Osteocyte (in vitro differentiated cells): ENCODE measurements at regions not wholly inside any gene's neighbourhood (a gene's known extent, or its start where the extent isn't known, plus 50 kb on each side); places are given as distances from the start of the nearest gene placed in this dataset.

Experiments
- DNase-seq: peaks from one replicate; pipeline ENCODE4 v3.0.0; 2021; ENCODE audit warnings: mixed read lengths; ENCODE audit not compliant: unreplicated experiment; ENCODE audit errors: extremely low spot score
- H3K27ac Mint-ChIP-seq: one replicate; pipeline ENCODE4 v1.8.0; 2021; ENCODE audit warnings: mild to moderate bottlenecking, mixed read lengths; ENCODE audit not compliant: unreplicated experiment
- H3K27me3 Mint-ChIP-seq: one replicate; pipeline ENCODE4 v1.8.0; 2021; ENCODE audit warnings: mixed read lengths; ENCODE audit not compliant: unreplicated experiment
- H3K36me3 Mint-ChIP-seq: one replicate; pipeline ENCODE4 v1.8.0; 2021; ENCODE audit warnings: mixed read lengths; ENCODE audit not compliant: unreplicated experiment
- H3K4me1 Mint-ChIP-seq: one replicate; pipeline ENCODE4 v1.8.0; 2021; ENCODE audit warnings: mixed read lengths; ENCODE audit not compliant: unreplicated experiment
- H3K4me3 Mint-ChIP-seq: one replicate; pipeline ENCODE4 v1.8.0; 2021; ENCODE audit warnings: mild to moderate bottlenecking, moderate library complexity, mixed read lengths; ENCODE audit not compliant: unreplicated experiment
- H3K9me3 Mint-ChIP-seq: one replicate; pipeline ENCODE4 v1.8.0; 2021; ENCODE audit warnings: mixed read lengths; ENCODE audit not compliant: unreplicated experiment
- CTCF ChIP-seq: fragments of 200-600 bp; sonication (generic); IDR thresholded peaks from 2 replicates; pipeline ENCODE4 v1.5.0; 2021; ENCODE audit warnings: antibody characterized with exemption, mild to moderate bottlenecking, moderate library complexity

- H3K27me3 Mint-ChIP-seq: no peaks in the 10 kb centered on the region
- no peak for TF ChIP-seq CTCF
- DNase-seq: no peak
These were observed 277.1 kb downstream of the KLF12 start for GRCh38 chr13:73857106-73857505.

DNA sequence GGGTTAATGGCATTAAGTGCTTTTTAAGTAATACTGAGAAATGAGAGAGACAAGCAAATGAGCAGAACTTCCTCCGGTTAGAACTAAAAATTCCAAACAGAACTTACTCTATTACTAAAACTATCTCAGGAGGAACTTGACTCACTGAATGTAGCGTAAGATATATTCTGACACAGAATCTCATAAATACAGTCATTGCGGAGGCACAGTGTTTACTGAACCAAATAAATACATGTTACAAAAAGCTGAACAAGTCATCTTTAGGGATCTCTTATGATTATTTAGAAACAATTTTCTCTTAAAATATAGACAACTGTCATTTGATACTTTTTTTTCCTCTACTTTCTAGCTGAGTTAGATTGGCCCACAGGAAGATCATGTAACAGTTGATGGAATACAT is 283.1 kb downstream of the KLF12 start:
- no peak for DNase-seq
- H3K36me3 Mint-ChIP-seq: peaks cover 6% of the 10 kb centered on the region
- peaks cover under 1% of the 10 kb centered on the region for H3K9me3 Mint-ChIP-seq
- no peak overlapping the region for H3K27ac Mint-ChIP-seq
- H3K4me3 Mint-ChIP-seq: no peak overlapping the region
- H3K27me3 Mint-ChIP-seq: no peaks in the 10 kb centered on the region
- TF ChIP-seq CTCF: no peak
- H3K4me1 Mint-ChIP-seq: peaks cover 36% of the 10 kb centered on the region

More at GRCh38 chr13:73857106-73857505, 277.1 kb downstream of the KLF12 start:
- H3K4me1 Mint-ChIP-seq: peaks cover 13% of the 10 kb centered on the region
- no peaks in the 10 kb centered on the region for H3K9me3 Mint-ChIP-seq
- peaks cover 11% of the 10 kb centered on the region for H3K36me3 Mint-ChIP-seq
- no peak overlapping the region for H3K4me3 Mint-ChIP-seq
- H3K27ac Mint-ChIP-seq: no peak overlapping the region

GRCh38 chr13:73850104-73850873 is 283.9 kb downstream of the KLF12 start:
- H3K27ac Mint-ChIP-seq: peak overlapping the region; percentile 25
- H3K36me3 Mint-ChIP-seq: peaks cover 12% of the 10 kb centered on the region
- H3K27me3 Mint-ChIP-seq: no peaks in the 10 kb centered on the region
- no peak overlapping the region for H3K4me3 Mint-ChIP-seq
- H3K9me3 Mint-ChIP-seq: peaks cover 6% of the 10 kb centered on the region
- TF ChIP-seq CTCF: no peak
- H3K4me1 Mint-ChIP-seq: peaks cover 37% of the 10 kb centered on the region
- DNase-seq: no peak

DNA sequence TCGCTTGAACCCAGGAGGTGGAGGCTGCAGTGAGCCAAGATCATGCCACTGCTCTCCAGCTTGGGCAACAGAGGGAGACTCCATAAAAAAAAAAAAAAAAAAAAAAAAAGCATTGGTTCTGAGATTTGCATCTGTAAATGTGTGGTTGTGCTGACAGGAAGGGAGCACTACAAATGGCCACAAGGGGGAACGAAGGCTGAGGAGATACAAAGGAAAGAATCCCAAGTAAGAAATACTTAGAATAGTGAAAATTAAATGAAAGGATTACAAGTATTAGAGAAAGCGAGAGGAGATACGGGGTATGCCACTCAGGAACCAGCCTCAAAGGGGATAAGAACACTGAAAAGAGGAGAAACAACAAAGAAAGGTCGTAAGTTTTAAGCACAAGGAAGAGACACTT is 284.9 kb downstream of the KLF12 start:
- Mint-ChIP-seq H3K36me3 (peaks cover 16% of the 10 kb centered on the region), H3K4me1 (peaks cover 40% of the 10 kb centered on the region), H3K27me3 (no peaks in the 10 kb centered on the region), H3K27ac (no peak overlapping the region), H3K4me3 (no peak overlapping the region), H3K9me3 (peaks cover 6% of the 10 kb centered on the region)
- no peak for DNase-seq
- peak; percentile 51 for TF ChIP-seq CTCF

GRCh38 chr13:73844986-73845385 is 289.2 kb downstream of the KLF12 start:
- H3K4me3 Mint-ChIP-seq: no peak overlapping the region
- no peaks in the 10 kb centered on the region for H3K27me3 Mint-ChIP-seq
- TF ChIP-seq CTCF: no peak
- DNase-seq: no peak
- peaks cover 23% of the 10 kb centered on the region for H3K4me1 Mint-ChIP-seq
- H3K36me3 Mint-ChIP-seq: peaks cover 17% of the 10 kb centered on the region
- H3K27ac Mint-ChIP-seq: no peak overlapping the region
- H3K9me3 Mint-ChIP-seq: peaks cover 6% of the 10 kb centered on the region
